ENCODE measurements at regions not wholly inside any gene's neighbourhood (a gene's known extent, or its start where the extent isn't known, plus 50 kb on each side); places are given as distances from the start of the nearest gene placed in this dataset.

DNA sequence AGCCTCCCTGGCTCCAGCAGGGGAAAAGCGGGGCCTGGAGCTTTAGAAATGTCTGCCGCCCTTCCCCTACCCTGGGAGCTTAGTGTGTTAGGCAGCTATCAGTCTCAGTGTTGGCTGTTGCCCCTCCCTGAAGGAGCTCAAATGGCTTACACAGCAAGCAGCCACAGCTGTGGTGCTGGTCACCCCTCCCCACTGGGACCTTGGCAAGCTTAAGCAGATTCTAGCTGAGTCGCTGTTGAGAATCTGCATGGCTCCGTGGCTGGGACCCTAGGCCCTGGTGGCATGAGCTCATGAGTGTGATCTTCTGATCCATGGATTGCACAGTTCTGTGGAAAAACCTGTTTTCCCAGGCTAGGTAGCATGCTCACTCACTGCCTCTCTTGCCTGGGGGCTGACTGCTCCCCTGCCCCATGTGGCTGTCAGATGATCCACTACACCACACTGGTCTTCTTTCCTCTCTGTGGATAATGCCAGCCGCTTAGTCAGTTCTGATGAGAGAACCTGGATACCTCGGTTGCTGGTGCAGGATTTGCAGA lies 714.0 kb downstream of the MAFB start:
- TF ChIP-seq POLR2A (IDR thresholded peaks at IDR 0.05), result no peak
- TF ChIP-seq POLR2AphosphoS5 (IDR thresholded peaks at IDR 0.05; ENCODE audit: insufficient read depth in 1 of 2, low read depth in 1 of 2), result no peak
